ENCODE measurements at regions not wholly inside any gene's neighbourhood (a gene's known extent, or its start where the extent isn't known, plus 50 kb on each side); places are given as distances from the start of the nearest gene placed in this dataset.
A peak's percentile ranks its signal among the peaks of the same experiment; 100 is the strongest.
"Not testable (repeated sequence)": the region's sequence is repeated elsewhere in the genome, so short reads cannot be mapped to it uniquely, and the experiment has no call there.

- ATAC-seq (no peak), DNase-seq (ENCODE audit: low spot score) (no peak)
These were observed 388.7 kb downstream of the PTPRU start for GRCh38 chr1:29625084-29625420.

DNA sequence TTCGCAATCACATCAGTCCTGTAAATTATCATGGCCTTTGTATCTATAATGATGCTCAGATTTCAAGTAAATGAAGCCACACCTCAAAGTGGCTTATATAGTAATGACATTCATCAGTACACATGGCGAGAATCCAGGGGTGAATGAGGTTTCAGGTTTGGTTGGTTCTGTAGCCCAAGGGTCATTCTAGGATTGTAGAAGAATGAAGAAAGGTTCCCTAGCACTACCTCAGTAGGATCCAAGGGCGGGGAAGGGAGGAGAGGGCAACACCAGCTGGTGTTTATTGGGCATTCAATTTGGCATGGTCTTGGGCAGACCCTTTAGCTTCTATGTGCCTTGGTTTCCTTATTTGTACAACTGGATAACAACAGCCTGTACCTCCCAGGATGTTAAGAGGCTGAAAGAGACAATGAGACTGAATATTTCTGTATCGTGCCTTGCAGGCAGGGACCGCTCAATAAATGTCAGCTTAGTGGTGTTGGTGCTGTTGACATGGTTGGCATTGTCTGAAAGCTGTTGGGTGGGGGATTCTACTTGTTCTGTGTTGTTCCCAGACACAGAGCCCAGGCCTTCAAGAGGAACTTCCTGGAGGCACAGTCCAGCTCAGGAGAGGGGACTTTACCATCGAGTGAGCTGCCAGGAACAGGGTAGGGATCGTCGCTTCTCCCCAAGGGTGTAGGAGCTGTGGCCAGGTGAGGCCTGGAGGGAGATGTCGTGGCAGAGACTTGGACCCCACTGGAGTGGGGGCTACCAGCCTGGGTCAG is 388.2 kb downstream of the PTPRU start:
- DNase-seq (ENCODE audit: low spot score) (no peak), ATAC-seq (no peak)

DNA sequence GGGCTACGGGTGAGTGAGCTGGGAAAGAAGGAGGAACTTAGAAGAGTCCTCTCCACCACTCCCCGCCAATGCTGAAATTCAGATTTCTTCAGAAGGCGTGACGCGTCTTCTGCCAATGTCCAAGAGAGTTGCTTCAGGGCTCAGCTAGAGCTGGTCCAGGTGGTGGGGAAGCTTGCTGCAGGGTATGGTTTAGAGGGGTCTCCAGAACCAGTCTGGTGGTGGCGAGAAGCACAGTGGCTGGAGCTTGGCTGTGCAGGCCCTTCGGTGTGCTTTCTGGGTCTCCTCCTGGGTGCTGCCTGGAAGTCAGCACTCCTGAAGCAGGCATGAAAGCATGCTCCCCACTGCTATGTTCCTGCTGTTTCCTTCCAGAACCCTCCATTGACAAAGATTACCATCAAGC is 387.2 kb downstream of the PTPRU start:
- ATAC-seq (no peak), DNase-seq (ENCODE audit: low spot score) (no peak)

- DNase-seq (ENCODE audit: low spot score) (no peak), ATAC-seq (no peak)
These were observed 385.6 kb downstream of the PTPRU start for GRCh38 chr1:29621826-29622435.

- DNase-seq (ENCODE audit: low spot score) (no peak), ATAC-seq (no peak)
These were observed 384.3 kb downstream of the PTPRU start for GRCh38 chr1:29620631-29621030.

GRCh38 chr1:29607236-29607635 is 370.9 kb downstream of the PTPRU start:
- ATAC-seq, result no peak
- no peak for DNase-seq (ENCODE audit: low spot score)

GRCh38 chr1:29604796-29605195 is 368.5 kb downstream of the PTPRU start:
- not testable (repeated sequence) for ATAC-seq; DNase-seq (ENCODE audit: low spot score)

- DNase-seq (ENCODE audit: low spot score) (no peak), ATAC-seq (peak; percentile 98)
These were observed 367.3 kb downstream of the PTPRU start for GRCh38 chr1:29603622-29604021.

- no peak for DNase-seq (ENCODE audit: low spot score)
- no peak for ATAC-seq
These were observed 365.9 kb downstream of the PTPRU start for GRCh38 chr1:29602203-29602602.

- no peak for ATAC-seq
- no peak for DNase-seq (ENCODE audit: low spot score)
These were observed 364.7 kb downstream of the PTPRU start for GRCh38 chr1:29601021-29601420.

GRCh38 chr1:29599826-29600225 is 363.5 kb downstream of the PTPRU start:
- no peak for DNase-seq (ENCODE audit: low spot score)

GRCh38 chr1:29599071-29599470 is 362.7 kb downstream of the PTPRU start:
- ATAC-seq, result no peak
- DNase-seq (ENCODE audit: low spot score), result no peak

More at GRCh38 chr1:29599826-29600225, 363.5 kb downstream of the PTPRU start:
- ATAC-seq, result no peak

DNA sequence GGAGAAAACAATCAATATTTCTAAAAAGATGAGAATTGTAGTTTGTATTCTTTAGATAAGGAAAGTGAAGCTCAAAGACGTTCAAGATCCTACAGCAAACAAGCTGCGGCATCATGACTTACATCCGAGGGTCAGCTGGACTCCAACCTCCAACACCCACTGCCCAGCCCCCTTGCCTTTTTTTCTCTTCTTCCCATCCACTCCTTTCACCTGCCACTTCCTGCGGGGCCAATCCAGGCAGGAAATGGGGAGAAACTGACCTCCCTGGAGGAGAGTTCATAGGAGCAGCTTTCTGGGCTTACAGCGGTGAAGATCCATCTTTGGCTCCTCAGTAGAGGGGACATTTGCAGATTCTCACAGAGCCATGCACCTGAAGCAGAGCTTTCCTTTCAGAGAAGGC is 361.5 kb downstream of the PTPRU start:
- DNase-seq (ENCODE audit: low spot score) (no peak), ATAC-seq (no peak)

GRCh38 chr1:29593601-29594382 is 357.5 kb downstream of the PTPRU start:
- no peak for DNase-seq (ENCODE audit: low spot score)

GRCh38 chr1:29592731-29593130 is 356.4 kb downstream of the PTPRU start:
- DNase-seq (ENCODE audit: low spot score) (no peak), ATAC-seq (no peak)

More at GRCh38 chr1:29593601-29594382, 357.5 kb downstream of the PTPRU start:
- ATAC-seq, result no peak

DNA sequence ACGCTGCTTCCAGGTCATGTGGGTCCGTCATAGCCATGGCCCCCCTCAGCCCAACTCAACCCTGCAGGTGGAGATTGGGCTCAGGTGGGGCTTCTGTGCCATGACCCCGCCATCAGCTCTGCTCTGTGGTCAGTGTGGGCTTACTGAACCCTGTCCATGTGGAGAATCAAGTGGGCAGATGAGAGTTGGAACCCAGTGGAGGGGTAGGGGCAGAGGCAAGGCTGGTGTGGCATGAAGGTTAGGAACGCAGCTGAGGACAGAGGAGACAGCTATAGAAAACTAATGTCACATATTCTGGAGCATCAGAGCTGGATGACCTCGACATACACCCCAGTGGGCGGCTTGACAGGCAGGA is 355.9 kb downstream of the PTPRU start:
- DNase-seq (ENCODE audit: low spot score), result no peak
- ATAC-seq, result no peak

GRCh38 chr1:29591601-29592260 is 355.4 kb downstream of the PTPRU start:
- ATAC-seq (no peak), DNase-seq (ENCODE audit: low spot score) (no peak)

DNA sequence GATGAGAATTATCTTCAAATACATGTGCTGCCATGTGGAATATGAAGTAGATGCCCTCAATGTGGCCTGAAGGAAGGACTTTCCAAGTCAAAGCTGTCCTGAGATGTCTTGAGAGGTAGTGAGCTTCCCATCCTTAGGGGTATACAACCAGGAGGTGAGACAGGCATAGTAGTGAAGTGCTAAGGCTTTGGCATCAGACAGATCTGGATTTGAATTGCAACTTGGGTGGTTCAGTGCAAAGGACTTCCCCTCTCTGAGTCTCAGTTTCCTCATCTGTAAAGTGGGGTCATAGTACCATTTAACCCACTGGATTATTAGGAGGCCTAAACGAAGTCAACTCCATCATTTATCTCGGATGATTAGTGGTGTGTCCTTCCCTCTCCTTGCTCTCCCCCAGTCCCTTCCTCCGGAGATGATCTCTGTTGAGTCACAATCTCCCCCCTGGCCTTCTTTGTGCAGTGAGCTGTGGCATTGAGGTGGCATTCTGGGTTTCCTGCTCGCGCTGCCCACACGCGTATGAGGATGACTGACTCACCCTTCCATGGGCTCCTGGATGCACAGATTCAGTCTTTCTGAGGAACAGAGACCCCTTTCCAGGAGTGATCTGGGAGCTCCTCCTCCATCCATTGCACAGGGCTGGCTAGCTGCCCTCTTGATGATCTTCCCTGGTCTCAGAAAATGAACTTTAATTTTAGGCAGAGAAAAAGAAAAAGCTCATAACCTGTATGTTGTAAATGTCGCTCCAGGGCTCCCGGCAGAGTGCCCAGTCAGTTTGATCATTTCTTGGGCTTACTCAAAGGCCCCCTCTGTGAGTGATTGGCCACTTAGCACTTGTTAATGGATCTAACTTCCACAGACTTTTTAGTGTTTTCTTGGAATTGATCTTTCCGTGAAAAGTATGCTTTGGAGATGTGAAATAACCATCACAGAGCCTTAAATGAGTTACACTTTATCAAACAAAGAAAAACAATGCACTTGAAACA is 354.6 kb downstream of the PTPRU start:
- ATAC-seq (no peak), DNase-seq (ENCODE audit: low spot score) (no peak)

GRCh38 chr1:29589716-29590115 is 353.4 kb downstream of the PTPRU start:
- ATAC-seq; DNase-seq (ENCODE audit: low spot score): not testable (repeated sequence)
